PC-9 (cell line): ENCODE measurements at regions not wholly inside any gene's neighbourhood (a gene's known extent, or its start where the extent isn't known, plus 50 kb on each side); places are given as distances from the start of the nearest gene placed in this dataset.

Source experiments
- CTCF ChIP-seq: fragments of 200-600 bp; sonication (generic); conservative IDR thresholded peaks from 2 replicates; pipeline ENCODE4 v1.6.1; 2017; ENCODE audit warnings: mixed run types, antibody characterized with exemption, mild to moderate bottlenecking, moderate library complexity
- EZH2 ChIP-seq: fragments of 200-600 bp; sonication (generic); IDR thresholded peaks from 2 replicates; pipeline ENCODE4 v1.8.0; 2017; ENCODE audit warnings: antibody characterized with exemption, low read depth

- no peak for TF ChIP-seq EZH2
- TF ChIP-seq CTCF: no peak
These were observed 181.9 kb upstream of the PPARGC1A start for GRCh38 chr4:24071612-24072372.
